ENCODE measurements at regions not wholly inside any gene's neighbourhood (a gene's known extent, or its start where the extent isn't known, plus 50 kb on each side); places are given as distances from the start of the nearest gene placed in this dataset.

DNA sequence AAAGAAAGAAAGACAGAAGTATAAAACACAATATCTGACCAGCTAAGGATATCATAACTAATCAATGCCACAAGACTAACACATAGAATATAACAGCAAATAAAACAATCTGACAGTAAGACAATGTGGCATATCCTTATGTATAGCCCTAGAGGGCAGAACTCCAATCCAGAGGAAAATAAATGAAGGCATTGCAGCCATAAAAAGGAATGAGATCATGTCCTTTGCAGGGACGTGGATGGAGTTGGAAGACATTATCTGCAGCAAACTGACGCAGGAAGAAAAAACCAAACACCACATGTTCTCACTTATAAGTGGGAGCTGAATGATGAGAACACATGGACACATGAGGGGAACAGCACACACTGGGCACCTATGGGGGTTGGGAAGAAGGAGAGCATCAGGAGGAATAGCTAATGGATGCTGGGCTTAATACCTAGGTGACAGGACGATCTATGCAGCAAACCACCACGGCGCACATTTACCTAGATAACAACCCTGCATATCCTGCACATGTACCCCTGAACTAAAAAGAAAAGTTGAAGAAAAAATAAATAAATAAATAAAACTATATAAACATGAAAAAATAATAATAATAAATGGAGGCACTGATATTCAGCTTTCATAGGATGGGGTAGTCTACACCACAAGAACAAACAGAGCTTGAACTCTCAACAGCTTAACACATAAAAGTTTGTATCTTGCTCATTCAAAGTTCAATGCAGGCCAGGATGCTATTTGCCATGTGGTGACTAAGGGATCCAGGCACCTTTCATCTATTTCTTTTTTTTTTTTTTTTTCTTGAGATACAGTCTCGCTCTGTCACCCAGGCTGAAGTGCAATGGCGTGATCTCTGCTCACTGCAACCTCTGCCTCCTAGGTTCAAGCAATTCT, 66.1 kb upstream of the KAT6B start:
- 88 to 92% methylated on average over 2 to 4 of the region's 7 CpGs for WGBS, 2 experiments (ENCODE audit: insufficient coverage in 1 of 2, insufficient read length in 1 of 2)
- no peak overlapping the region for H3K27ac ChIP-seq (ENCODE audit: low read depth, low read length)
- H3K9me3 ChIP-seq (ENCODE audit: control insufficient read depth, low read length) = no peaks in the 10 kb centered on the region
- Mint-ChIP-seq H3K27ac (no peak overlapping the region), H3K4me1 (no peaks in the 10 kb centered on the region), H3K36me3 (ENCODE audit: low read depth) (no peaks in the 10 kb centered on the region), H3K4me3 (no peak overlapping the region), H3K27me3 (ENCODE audit: insufficient read depth) (no peaks in the 10 kb centered on the region), H3K9me3 (no peaks in the 10 kb centered on the region)
- no peaks in the 10 kb centered on the region for H3K27me3 ChIP-seq (ENCODE audit: control insufficient read depth, insufficient read depth, low read length, poor library complexity, severe bottlenecking)
- H3K36me3 ChIP-seq (ENCODE audit: control insufficient read depth, insufficient read depth, low read length) = no peaks in the 10 kb centered on the region
- DNase-seq = no peak
- TF ChIP-seq, protein P1, sequence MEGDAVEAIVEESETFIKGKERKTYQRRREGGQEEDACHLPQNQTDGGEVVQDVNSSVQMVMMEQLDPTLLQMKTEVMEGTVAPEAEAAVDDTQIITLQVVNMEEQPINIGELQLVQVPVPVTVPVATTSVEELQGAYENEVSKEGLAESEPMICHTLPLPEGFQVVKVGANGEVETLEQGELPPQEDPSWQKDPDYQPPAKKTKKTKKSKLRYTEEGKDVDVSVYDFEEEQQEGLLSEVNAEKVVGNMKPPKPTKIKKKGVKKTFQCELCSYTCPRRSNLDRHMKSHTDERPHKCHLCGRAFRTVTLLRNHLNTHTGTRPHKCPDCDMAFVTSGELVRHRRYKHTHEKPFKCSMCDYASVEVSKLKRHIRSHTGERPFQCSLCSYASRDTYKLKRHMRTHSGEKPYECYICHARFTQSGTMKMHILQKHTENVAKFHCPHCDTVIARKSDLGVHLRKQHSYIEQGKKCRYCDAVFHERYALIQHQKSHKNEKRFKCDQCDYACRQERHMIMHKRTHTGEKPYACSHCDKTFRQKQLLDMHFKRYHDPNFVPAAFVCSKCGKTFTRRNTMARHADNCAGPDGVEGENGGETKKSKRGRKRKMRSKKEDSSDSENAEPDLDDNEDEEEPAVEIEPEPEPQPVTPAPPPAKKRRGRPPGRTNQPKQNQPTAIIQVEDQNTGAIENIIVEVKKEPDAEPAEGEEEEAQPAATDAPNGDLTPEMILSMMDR (conservative IDR thresholded peaks at IDR 0.05) = no peak
- H3K9ac ChIP-seq (ENCODE audit: extremely low read depth, low read length, poor library complexity, severe bottlenecking) = no peak overlapping the region
- no peaks in the 10 kb centered on the region for H3K4me1 ChIP-seq (ENCODE audit: control insufficient read depth, insufficient read depth, low read length)
- no peak overlapping the region for H3K4me3 ChIP-seq (ENCODE audit: low read length)

DNA sequence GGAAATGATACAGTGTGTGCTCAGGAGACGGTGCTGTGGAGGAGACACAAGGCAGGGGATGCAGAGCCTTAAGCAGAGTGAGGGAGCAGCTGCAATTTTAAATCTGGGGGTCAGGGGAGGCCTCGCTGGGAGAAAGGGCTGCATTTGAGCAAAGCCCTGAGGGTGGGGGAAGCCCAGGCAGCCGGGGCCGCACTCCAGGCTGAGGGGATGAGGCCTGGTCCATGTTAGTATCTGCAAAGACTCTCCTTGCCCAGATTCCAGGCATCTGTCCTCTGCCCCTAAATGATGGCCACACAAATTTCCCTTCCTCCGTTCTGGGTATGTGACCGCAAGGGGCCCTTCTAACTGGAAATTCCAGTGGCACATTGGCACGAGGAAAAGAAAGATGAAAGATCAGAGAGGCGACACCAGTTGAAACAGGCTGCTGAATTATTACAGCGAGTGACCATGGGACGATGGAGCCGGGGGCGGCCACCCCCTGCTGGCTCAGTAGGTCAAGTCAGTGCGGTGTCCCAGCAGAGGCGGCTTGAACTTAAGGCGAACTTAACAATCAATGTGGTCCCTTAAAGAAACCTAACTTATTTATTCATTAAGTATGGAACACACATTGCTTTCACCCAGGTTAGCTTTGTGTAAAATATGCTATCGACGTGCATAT, 62.3 kb upstream of the KAT6B start:
- 90 to 95% methylated on average over 15 to 17 of the region's 17 CpGs for WGBS, 2 experiments (ENCODE audit: insufficient coverage in 1 of 2, insufficient read length in 1 of 2)
- no peak overlapping the region for H3K4me3 ChIP-seq (ENCODE audit: low read length)
- H3K36me3 Mint-ChIP-seq (ENCODE audit: low read depth) = no peaks in the 10 kb centered on the region
- H3K36me3 ChIP-seq (ENCODE audit: control insufficient read depth, insufficient read depth, low read length) = no peaks in the 10 kb centered on the region
- no peaks in the 10 kb centered on the region for H3K27me3 Mint-ChIP-seq (ENCODE audit: insufficient read depth)
- no peaks in the 10 kb centered on the region for H3K27me3 ChIP-seq (ENCODE audit: control insufficient read depth, insufficient read depth, low read length, poor library complexity, severe bottlenecking)
- no peak overlapping the region for H3K27ac Mint-ChIP-seq
- H3K27ac ChIP-seq (ENCODE audit: low read depth, low read length) = no peak overlapping the region
- no peaks in the 10 kb centered on the region for H3K4me1 Mint-ChIP-seq
- H3K4me1 ChIP-seq (ENCODE audit: control insufficient read depth, insufficient read depth, low read length) = no peaks in the 10 kb centered on the region
- no peaks in the 10 kb centered on the region for H3K9me3 ChIP-seq (ENCODE audit: control insufficient read depth, low read length)
- no peak for DNase-seq
- TF ChIP-seq, protein P1 (conservative IDR thresholded peaks at IDR 0.05) = no peak
- H3K4me3 Mint-ChIP-seq = no peak overlapping the region
- no peaks in the 10 kb centered on the region for H3K9me3 Mint-ChIP-seq
- H3K9ac ChIP-seq (ENCODE audit: extremely low read depth, low read length, poor library complexity, severe bottlenecking) = no peak overlapping the region

GRCh38 chr10:74765465-74765975, 60.9 kb upstream of the KAT6B start:
- no peaks in the 10 kb centered on the region for H3K36me3 ChIP-seq (ENCODE audit: control insufficient read depth, insufficient read depth, low read length)
- H3K9me3 Mint-ChIP-seq = peaks cover 2% of the 10 kb centered on the region
- 91 to 95% methylated on average over 6 to 10 of the region's 10 CpGs for WGBS, 2 experiments (ENCODE audit: insufficient coverage in 1 of 2, insufficient read length in 1 of 2)
- DNase-seq = no peak
- no peaks in the 10 kb centered on the region for H3K4me1 Mint-ChIP-seq
- no peak overlapping the region for H3K4me3 ChIP-seq (ENCODE audit: low read length)
- H3K4me3 Mint-ChIP-seq = no peak overlapping the region
- no peak overlapping the region for H3K9ac ChIP-seq (ENCODE audit: extremely low read depth, low read length, poor library complexity, severe bottlenecking)
- no peaks in the 10 kb centered on the region for H3K27me3 Mint-ChIP-seq (ENCODE audit: insufficient read depth)
- H3K27me3 ChIP-seq (ENCODE audit: control insufficient read depth, insufficient read depth, low read length, poor library complexity, severe bottlenecking) = no peaks in the 10 kb centered on the region
- no peaks in the 10 kb centered on the region for H3K36me3 Mint-ChIP-seq (ENCODE audit: low read depth)
- H3K4me1 ChIP-seq (ENCODE audit: control insufficient read depth, insufficient read depth, low read length) = no peaks in the 10 kb centered on the region
- peaks cover 3% of the 10 kb centered on the region for H3K9me3 ChIP-seq (ENCODE audit: control insufficient read depth, low read length)
- H3K27ac Mint-ChIP-seq = no peak overlapping the region
- TF ChIP-seq, protein P1 (conservative IDR thresholded peaks at IDR 0.05) = no peak
- H3K27ac ChIP-seq (ENCODE audit: low read depth, low read length) = no peak overlapping the region
